Esophagus squamous epithelium (tissue), 4 donors: ENCODE measurements at regions not wholly inside any gene's neighbourhood (a gene's known extent, or its start where the extent isn't known, plus 50 kb on each side); places are given as distances from the start of the nearest gene placed in this dataset.

Experiments
- POLR2A ChIP-seq, 4 donors: fragments of 450-650 bp; IDR thresholded peaks; one replicate each; pipeline ENCODE4 v1.6.1; 2017; ENCODE audit warnings: antibody characterized with exemption in 4 of 4, mild to moderate bottlenecking in 4 of 4, moderate library complexity in 3 of 4
- TF ChIP-seq, protein P1 (sequence below), 6 experiments: fragments of 450-650 bp in 4 of 6; fragments of 200-600 bp in 2 of 6; sonication (generic) in 2 of 6; IDR thresholded peaks; one replicate each; pipeline ENCODE4 v1.5.1; 2016 to 2019; ENCODE audit warnings: antibody characterized with exemption in 6 of 6, mild to moderate bottlenecking in 4 of 6, moderate library complexity in 4 of 6

DNA sequence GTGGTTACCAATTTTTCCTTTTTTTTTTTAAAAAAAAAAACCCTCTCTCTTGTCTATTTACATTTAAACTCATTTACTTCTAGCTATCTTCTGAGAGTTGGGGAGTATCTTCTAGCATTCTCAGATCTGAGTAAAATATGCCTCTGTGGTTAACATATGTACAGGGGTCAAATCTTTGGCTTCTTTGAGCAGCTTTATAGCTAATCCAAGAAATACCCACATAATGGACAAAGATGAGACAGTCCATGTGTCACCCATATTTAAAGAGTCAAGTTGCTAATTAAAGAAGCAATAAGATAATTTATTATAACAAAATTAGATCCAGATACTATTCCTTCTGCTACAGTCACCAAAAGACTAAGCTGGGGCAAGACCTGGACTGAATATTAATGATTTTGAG is 139.0 kb upstream of the HNRNPA3 start:
- no peak for TF ChIP-seq POLR2A (IDR thresholded peaks at IDR 0.05)
- TF ChIP-seq, protein P1, sequence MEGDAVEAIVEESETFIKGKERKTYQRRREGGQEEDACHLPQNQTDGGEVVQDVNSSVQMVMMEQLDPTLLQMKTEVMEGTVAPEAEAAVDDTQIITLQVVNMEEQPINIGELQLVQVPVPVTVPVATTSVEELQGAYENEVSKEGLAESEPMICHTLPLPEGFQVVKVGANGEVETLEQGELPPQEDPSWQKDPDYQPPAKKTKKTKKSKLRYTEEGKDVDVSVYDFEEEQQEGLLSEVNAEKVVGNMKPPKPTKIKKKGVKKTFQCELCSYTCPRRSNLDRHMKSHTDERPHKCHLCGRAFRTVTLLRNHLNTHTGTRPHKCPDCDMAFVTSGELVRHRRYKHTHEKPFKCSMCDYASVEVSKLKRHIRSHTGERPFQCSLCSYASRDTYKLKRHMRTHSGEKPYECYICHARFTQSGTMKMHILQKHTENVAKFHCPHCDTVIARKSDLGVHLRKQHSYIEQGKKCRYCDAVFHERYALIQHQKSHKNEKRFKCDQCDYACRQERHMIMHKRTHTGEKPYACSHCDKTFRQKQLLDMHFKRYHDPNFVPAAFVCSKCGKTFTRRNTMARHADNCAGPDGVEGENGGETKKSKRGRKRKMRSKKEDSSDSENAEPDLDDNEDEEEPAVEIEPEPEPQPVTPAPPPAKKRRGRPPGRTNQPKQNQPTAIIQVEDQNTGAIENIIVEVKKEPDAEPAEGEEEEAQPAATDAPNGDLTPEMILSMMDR (IDR thresholded peaks at IDR 0.05): no peak
